HG02623 (cell line): ENCODE measurements at regions not wholly inside any gene's neighbourhood (a gene's known extent, or its start where the extent isn't known, plus 50 kb on each side); places are given as distances from the start of the nearest gene placed in this dataset.
"Not testable (repeated sequence)": the region's sequence is repeated elsewhere in the genome, so short reads cannot be mapped to it uniquely, and the experiment has no call there.

Experiments
- ATAC-seq: cut with Tn5 transposase; IDR thresholded peaks from one replicate; pipeline ENCODE4 v1.9.1; 2021; ENCODE audit warnings: moderate library complexity; ENCODE audit not compliant: unreplicated experiment

GRCh38 chr4:138113819-138114400 is 128.2 kb downstream of the SLC7A11 start:
- peak; percentile 2 for ATAC-seq

GRCh38 chr4:138112890-138113289 is 129.3 kb downstream of the SLC7A11 start:
- not testable (repeated sequence) for ATAC-seq

GRCh38 chr4:138112389-138112788 is 129.8 kb downstream of the SLC7A11 start:
- no peak for ATAC-seq

GRCh38 chr4:138111462-138112000 is 130.6 kb downstream of the SLC7A11 start:
- ATAC-seq: no peak

- no peak for ATAC-seq
Measured at GRCh38 chr4:138110815-138111214, 131.3 kb downstream of the SLC7A11 start.

- no peak for ATAC-seq
Measured at GRCh38 chr4:138107023-138107422, 135.1 kb downstream of the SLC7A11 start.

GRCh38 chr4:138105331-138105730 is 136.8 kb downstream of the SLC7A11 start:
- ATAC-seq: no peak

GRCh38 chr4:138104284-138104680 is 137.9 kb downstream of the SLC7A11 start:
- ATAC-seq: no peak

- no peak for ATAC-seq
Measured at GRCh38 chr4:138103597-138104283, 138.4 kb downstream of the SLC7A11 start.

GRCh38 chr4:138099385-138099784 is 142.8 kb downstream of the SLC7A11 start:
- ATAC-seq: no peak

- ATAC-seq: no peak
Measured at GRCh38 chr4:138097912-138098600, 144.1 kb downstream of the SLC7A11 start.

GRCh38 chr4:138096384-138097062 is 145.6 kb downstream of the SLC7A11 start:
- ATAC-seq: no peak

- no peak for ATAC-seq
Measured at GRCh38 chr4:138095378-138095777, 146.8 kb downstream of the SLC7A11 start.

GRCh38 chr4:138092060-138092459 is 150.1 kb downstream of the SLC7A11 start:
- no peak for ATAC-seq

- no peak for ATAC-seq
Measured at GRCh38 chr4:138090918-138091676, 151.1 kb downstream of the SLC7A11 start.

GRCh38 chr4:138090150-138090917 is 151.8 kb downstream of the SLC7A11 start:
- peak; percentile 90 for ATAC-seq

GRCh38 chr4:138088449-138089208 is 153.5 kb downstream of the SLC7A11 start:
- ATAC-seq: no peak

GRCh38 chr4:138087066-138087719 is 155.0 kb downstream of the SLC7A11 start:
- ATAC-seq: no peak

- ATAC-seq: no peak
Measured at GRCh38 chr4:138086611-138087041, 155.5 kb downstream of the SLC7A11 start.
